Esophagus squamous epithelium (tissue), 4 donors: ENCODE measurements at regions not wholly inside any gene's neighbourhood (a gene's known extent, or its start where the extent isn't known, plus 50 kb on each side); places are given as distances from the start of the nearest gene placed in this dataset.

Source experiments
- POLR2A ChIP-seq, 4 donors: fragments of 450-650 bp; IDR thresholded peaks; one replicate each; pipeline ENCODE4 v1.6.1; 2017; ENCODE audit warnings: antibody characterized with exemption in 4 of 4, mild to moderate bottlenecking in 4 of 4, moderate library complexity in 3 of 4
- TF ChIP-seq, protein P1 (sequence below), 6 experiments: fragments of 450-650 bp in 4 of 6; fragments of 200-600 bp in 2 of 6; sonication (generic) in 2 of 6; IDR thresholded peaks; one replicate each; pipeline ENCODE4 v1.5.1; 2016 to 2019; ENCODE audit warnings: antibody characterized with exemption in 6 of 6, mild to moderate bottlenecking in 4 of 6, moderate library complexity in 4 of 6

DNA sequence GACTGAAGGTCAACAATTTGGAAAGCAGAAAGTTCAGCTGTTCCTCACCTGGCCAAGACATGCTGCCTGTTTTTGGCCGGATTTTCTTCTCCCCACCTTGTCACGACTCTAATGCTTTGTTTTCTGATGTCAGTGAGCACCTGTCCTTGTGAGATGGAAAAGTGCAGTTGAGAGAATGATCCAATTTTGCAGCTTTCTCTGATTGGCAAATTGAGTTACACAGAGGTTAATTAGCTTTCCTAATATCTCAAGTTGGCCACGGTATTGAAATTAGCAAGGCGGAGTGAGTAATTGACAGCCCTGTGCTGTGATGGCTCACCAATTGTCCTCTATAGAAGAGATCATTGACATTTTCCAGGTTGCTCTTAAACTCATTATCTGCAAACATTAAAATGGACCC lies 126.8 kb upstream of the VCX3A start:
- TF ChIP-seq, protein P1, sequence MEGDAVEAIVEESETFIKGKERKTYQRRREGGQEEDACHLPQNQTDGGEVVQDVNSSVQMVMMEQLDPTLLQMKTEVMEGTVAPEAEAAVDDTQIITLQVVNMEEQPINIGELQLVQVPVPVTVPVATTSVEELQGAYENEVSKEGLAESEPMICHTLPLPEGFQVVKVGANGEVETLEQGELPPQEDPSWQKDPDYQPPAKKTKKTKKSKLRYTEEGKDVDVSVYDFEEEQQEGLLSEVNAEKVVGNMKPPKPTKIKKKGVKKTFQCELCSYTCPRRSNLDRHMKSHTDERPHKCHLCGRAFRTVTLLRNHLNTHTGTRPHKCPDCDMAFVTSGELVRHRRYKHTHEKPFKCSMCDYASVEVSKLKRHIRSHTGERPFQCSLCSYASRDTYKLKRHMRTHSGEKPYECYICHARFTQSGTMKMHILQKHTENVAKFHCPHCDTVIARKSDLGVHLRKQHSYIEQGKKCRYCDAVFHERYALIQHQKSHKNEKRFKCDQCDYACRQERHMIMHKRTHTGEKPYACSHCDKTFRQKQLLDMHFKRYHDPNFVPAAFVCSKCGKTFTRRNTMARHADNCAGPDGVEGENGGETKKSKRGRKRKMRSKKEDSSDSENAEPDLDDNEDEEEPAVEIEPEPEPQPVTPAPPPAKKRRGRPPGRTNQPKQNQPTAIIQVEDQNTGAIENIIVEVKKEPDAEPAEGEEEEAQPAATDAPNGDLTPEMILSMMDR (IDR thresholded peaks at IDR 0.05), result no peak
- no peak for TF ChIP-seq POLR2A (IDR thresholded peaks at IDR 0.05)
